ENCODE measurements at regions not wholly inside any gene's neighbourhood (a gene's known extent, or its start where the extent isn't known, plus 50 kb on each side); places are given as distances from the start of the nearest gene placed in this dataset.

- 73 to 88% (median 83%) methylated on average over 4 of the region's 4 CpGs for WGBS, 5 donors
- Histone ChIP-seq H3K36me3 (no peaks in the 10 kb centered on the region), H3K4me3 (no peak overlapping the region), H3K9me3 (no peaks in the 10 kb centered on the region), H3K27ac (no peak overlapping the region), H3K27me3 (replicated peaks in 1 of 7) (no peaks in the 10 kb centered on the region), H3K4me1 (no peaks in the 10 kb centered on the region)
- TF ChIP-seq, protein P1, sequence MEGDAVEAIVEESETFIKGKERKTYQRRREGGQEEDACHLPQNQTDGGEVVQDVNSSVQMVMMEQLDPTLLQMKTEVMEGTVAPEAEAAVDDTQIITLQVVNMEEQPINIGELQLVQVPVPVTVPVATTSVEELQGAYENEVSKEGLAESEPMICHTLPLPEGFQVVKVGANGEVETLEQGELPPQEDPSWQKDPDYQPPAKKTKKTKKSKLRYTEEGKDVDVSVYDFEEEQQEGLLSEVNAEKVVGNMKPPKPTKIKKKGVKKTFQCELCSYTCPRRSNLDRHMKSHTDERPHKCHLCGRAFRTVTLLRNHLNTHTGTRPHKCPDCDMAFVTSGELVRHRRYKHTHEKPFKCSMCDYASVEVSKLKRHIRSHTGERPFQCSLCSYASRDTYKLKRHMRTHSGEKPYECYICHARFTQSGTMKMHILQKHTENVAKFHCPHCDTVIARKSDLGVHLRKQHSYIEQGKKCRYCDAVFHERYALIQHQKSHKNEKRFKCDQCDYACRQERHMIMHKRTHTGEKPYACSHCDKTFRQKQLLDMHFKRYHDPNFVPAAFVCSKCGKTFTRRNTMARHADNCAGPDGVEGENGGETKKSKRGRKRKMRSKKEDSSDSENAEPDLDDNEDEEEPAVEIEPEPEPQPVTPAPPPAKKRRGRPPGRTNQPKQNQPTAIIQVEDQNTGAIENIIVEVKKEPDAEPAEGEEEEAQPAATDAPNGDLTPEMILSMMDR (IDR thresholded peaks at IDR 0.05 in 8 of 11, conservative IDR thresholded peaks at IDR 0.05 in 3 of 11): no peak
- intact Hi-C loops (cut with DNase I; ENCODE audit: low total_unique reads): no loop called here
- no peak for DNase-seq
These were observed 63.3 kb upstream of the DAPK1 start for GRCh38 chr9:87434366-87434765.

DNA sequence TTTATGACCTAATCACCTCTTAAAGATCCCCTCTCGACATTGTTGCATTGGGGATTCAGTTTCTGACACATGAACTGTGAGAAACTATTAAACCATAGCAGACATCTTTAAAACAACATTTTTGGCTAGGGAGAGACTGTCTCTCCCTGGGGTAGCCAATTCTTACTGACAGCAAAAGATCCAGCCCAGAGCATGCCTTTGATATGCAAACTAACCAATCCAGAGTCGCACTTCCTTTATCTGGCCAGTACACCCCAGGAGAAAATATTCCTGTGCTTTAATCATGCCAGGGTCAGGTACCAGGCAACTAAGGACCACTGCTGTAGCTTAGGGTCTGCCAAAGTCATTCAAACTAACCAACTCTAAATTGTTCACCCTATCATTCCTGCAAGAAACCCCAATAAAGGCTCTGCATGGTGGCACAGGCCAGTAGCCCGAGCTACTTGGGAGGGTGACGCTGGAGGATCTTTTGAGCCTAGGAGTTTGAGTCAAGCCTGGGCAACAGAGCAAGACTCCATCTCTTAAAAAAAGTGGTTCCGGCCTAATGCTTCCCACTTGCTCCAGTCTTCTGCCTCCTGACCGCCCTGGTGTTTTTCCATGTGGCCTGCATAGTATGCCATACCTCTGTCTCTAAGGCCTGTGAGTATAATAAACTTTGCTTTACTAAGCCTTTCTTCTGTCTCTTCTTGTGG is 62.3 kb upstream of the DAPK1 start:
- Histone ChIP-seq H3K9me3 (no peaks in the 10 kb centered on the region), H3K4me1 (no peaks in the 10 kb centered on the region), H3K4me3 (no peak overlapping the region), H3K27me3 (replicated peaks in 1 of 7) (no peaks in the 10 kb centered on the region), H3K27ac (no peak overlapping the region), H3K36me3 (no peaks in the 10 kb centered on the region)
- intact Hi-C loops (cut with DNase I; ENCODE audit: low total_unique reads): no loop called here
- no peak for DNase-seq
- 73 to 86% (median 81%) methylated on average over 5 to 6 of the region's 6 CpGs for WGBS, 5 donors
- TF ChIP-seq POLR2AphosphoS5 (IDR thresholded peaks at IDR 0.05): no peak
- no peak for TF ChIP-seq POLR2A (IDR thresholded peaks at IDR 0.05)
- TF ChIP-seq, protein P1 (IDR thresholded peaks at IDR 0.05 in 8 of 11, conservative IDR thresholded peaks at IDR 0.05 in 3 of 11): no peak

DNA sequence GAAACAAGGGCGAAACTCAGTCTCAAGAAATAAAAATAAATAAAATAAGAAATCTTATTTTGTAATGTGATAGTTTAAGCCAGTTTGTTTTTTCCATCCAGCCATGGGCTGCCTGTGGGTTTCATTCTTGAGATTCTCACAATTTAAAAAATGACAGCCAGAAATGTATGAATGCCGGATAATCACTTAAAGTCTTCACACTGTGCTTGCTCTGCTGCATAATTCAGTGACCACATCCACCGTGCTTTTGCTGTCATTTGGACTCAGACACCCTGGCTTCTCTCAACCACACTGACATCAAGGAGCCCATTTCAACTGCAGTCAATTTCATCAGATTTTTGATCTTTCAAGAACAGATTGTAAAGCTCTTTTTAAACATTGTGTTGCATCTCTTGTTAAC is 61.0 kb upstream of the DAPK1 start:
- Histone ChIP-seq H3K27me3 (replicated peaks in 1 of 7) (no peaks in the 10 kb centered on the region), H3K27ac (no peak overlapping the region), H3K4me3 (no peak overlapping the region), H3K4me1 (no peaks in the 10 kb centered on the region), H3K36me3 (no peaks in the 10 kb centered on the region), H3K9me3 (no peaks in the 10 kb centered on the region)
- DNase-seq: no peak
- TF ChIP-seq, protein P1 (IDR thresholded peaks at IDR 0.05 in 8 of 11, conservative IDR thresholded peaks at IDR 0.05 in 3 of 11): no peak
- TF ChIP-seq POLR2AphosphoS5 (IDR thresholded peaks at IDR 0.05): no peak
- no peak for TF ChIP-seq POLR2A (IDR thresholded peaks at IDR 0.05)
- intact Hi-C loops (cut with DNase I; ENCODE audit: low total_unique reads): no loop called here
- WGBS, 5 donors: 59 to 80% (median 74%) methylated on average over 3 of the region's 3 CpGs

- no peaks in the 10 kb centered on the region for H3K36me3 ChIP-seq
- H3K27ac ChIP-seq: no peak overlapping the region
- intact Hi-C loops (cut with DNase I; ENCODE audit: low total_unique reads): no loop called here
- no peaks in the 10 kb centered on the region for H3K27me3 ChIP-seq (replicated peaks in 1 of 7)
- no peaks in the 10 kb centered on the region for H3K4me1 ChIP-seq
- no peaks in the 10 kb centered on the region for H3K9me3 ChIP-seq
- no peak for DNase-seq
- TF ChIP-seq, protein P1 (IDR thresholded peaks at IDR 0.05 in 8 of 11, conservative IDR thresholded peaks at IDR 0.05 in 3 of 11): no peak
- TF ChIP-seq POLR2A (IDR thresholded peaks at IDR 0.05) (no peak), POLR2AphosphoS5 (IDR thresholded peaks at IDR 0.05) (no peak)
- WGBS, 5 donors: 88 to 96% (median 93%) methylated on average over 8 of the region's 8 CpGs
- H3K4me3 ChIP-seq: no peak overlapping the region
These were observed 59.7 kb upstream of the DAPK1 start for GRCh38 chr9:87437966-87438365.
